ENCODE measurements at regions not wholly inside any gene's neighbourhood (a gene's known extent, or its start where the extent isn't known, plus 50 kb on each side); places are given as distances from the start of the nearest gene placed in this dataset.
"Not testable (repeated sequence)": the region's sequence is repeated elsewhere in the genome, so short reads cannot be mapped to it uniquely, and the experiment has no call there.

GRCh38 chr5:174498575-174498974, 225.8 kb upstream of the MSX2 start:
- DNase-seq: not testable (repeated sequence)

- no peak for DNase-seq
Measured at GRCh38 chr5:174500636-174501035, 223.7 kb upstream of the MSX2 start.

GRCh38 chr5:174501461-174502069, 222.8 kb upstream of the MSX2 start:
- no peak for DNase-seq

- DNase-seq: no peak
Measured at GRCh38 chr5:174503086-174503460, 221.3 kb upstream of the MSX2 start.

GRCh38 chr5:174503461-174504265, 220.7 kb upstream of the MSX2 start:
- no peak for DNase-seq

- DNase-seq: no peak
Measured at GRCh38 chr5:174504266-174504726, 220.1 kb upstream of the MSX2 start.

GRCh38 chr5:174505621-174506020, 218.8 kb upstream of the MSX2 start:
- no peak for DNase-seq

GRCh38 chr5:174510782-174511453, 213.5 kb upstream of the MSX2 start:
- DNase-seq: not testable (repeated sequence)

GRCh38 chr5:174511714-174512253, 212.6 kb upstream of the MSX2 start:
- no peak for DNase-seq

- no peak for DNase-seq
Measured at GRCh38 chr5:174514325-174514724, 210.1 kb upstream of the MSX2 start.

GRCh38 chr5:174514983-174515394, 209.4 kb upstream of the MSX2 start:
- no peak for DNase-seq

- DNase-seq: no peak
Measured at GRCh38 chr5:174516741-174517140, 207.6 kb upstream of the MSX2 start.

GRCh38 chr5:174518512-174518911, 205.9 kb upstream of the MSX2 start:
- DNase-seq: no peak

GRCh38 chr5:174520420-174521396, 203.7 kb upstream of the MSX2 start:
- no peak for DNase-seq

GRCh38 chr5:174521449-174521848, 202.9 kb upstream of the MSX2 start:
- no peak for DNase-seq

GRCh38 chr5:174522480-174523260, 201.7 kb upstream of the MSX2 start:
- no peak for DNase-seq

GRCh38 chr5:174523311-174524071, 200.9 kb upstream of the MSX2 start:
- DNase-seq: no peak

GRCh38 chr5:174524351-174524750, 200.0 kb upstream of the MSX2 start:
- DNase-seq: no peak

GRCh38 chr5:174526177-174526576, 198.2 kb upstream of the MSX2 start:
- no peak for DNase-seq

GRCh38 chr5:174527916-174528540, 196.4 kb upstream of the MSX2 start:
- DNase-seq: no peak
